CD4-positive, alpha-beta T cell treated with Interleukin-15 for 4 hours (primary cell): ENCODE measurements at regions not wholly inside any gene's neighbourhood (a gene's known extent, or its start where the extent isn't known, plus 50 kb on each side); places are given as distances from the start of the nearest gene placed in this dataset.

Experiments
- DNase-seq: peaks from one replicate; pipeline ENCODE4 v3.0.0-alpha.2; 2020; ENCODE audit warnings: low spot score

DNA sequence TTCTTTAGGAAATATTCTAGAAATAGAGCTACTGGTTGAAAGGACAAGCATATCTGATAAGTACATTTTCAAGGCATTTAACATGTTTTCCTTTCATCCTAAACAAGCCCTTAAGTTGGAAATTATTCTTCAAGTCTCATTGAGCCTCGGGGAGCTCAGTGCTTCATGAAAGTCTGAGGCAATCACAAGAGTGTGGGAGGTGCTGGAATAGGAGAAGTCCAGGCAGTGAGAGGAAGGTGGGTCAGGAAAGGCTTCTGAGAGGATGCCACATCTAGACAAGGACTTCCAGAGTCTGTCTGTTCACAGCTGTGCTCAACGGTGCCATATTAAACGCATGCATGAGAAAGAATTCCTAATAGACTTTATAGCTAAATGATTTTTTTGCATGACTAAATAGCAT is 69.8 kb downstream of the CD83 start:
- no peak for DNase-seq

DNA sequence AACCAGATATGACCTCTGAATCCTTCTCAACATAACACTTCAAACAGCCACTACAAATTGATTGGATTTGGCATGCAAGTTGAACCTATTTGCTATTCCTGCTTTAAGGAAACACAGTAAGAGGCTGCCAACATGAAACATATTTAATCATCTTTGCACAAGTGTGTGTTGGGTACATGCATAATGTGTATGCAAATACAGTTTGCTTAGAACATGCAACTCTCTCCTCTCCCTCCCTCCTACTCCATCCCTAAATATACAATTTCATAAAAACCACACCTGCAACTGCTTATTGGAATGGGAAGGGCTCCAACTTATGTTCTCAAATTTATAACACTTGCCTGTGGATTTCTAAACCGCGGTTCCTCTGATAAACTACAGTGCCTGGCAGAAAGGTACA is 71.5 kb downstream of the CD83 start:
- DNase-seq: no peak

DNA sequence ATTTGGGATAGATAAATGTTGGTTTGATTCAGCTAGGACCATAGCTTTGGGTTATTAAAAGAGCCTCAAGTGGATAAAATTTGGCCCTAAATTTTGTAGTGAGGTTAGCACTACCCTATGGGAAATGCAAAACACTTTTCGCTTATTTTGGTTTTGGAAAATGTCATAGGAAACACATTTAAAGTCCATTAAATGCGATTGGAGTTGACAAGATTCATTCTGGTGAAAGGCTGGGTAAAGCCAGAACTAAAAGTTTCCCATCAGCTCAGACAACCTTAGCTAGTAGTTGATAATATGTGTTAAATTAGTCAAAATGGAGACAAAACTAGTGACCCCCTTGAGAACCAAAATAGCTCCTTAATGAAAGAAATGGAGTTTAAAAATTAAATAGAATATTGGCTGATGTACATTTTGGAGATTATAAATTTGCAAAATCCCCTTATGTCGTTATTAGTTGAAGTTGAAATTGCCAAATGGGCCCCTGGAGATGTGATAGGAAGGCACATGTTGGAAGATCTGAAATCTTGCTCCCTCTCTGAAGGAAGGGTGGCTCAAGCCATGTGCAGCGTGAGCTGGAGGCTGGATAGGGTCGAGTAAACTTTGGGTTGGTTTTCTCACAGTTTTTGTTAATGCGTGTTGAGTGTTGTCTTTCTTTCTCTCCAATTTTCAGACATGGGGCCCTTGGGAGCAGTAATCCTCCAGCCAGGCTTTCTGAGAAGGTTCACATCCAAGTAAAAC is 72.8 kb downstream of the CD83 start:
- no peak for DNase-seq

DNA sequence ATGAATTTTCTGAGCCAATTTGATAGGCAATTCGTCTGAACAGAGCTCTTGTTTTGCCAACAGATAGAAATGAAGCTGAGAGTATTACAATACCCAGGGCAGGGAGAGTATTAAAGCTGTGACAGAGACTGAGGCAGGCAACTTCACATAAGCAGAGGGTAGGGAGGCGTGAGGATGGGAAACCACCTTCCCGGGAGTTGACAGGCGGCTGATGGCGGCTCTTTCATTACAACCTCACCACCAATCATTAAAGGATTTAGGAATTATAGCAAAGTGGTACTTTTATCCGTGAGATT is 73.3 kb downstream of the CD83 start:
- DNase-seq: no peak

DNA sequence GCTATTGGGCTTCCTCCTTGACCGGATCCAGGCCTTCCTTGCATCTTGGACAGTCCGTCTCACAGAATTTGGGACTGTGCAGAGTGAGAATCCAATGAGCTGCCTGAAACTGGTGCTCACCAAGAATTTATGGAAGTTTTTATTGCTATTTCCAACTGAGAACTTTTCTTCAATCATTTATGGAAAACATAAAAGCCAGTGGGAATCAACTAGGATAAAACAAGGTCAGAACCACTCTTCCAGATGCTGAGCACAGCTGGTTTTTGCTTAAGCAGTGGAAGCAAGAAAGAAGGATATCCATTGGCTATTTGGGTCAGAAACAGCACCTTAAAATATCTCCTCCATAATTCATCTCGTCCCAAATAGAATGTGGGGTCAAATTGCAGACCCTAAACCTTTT is 74.2 kb downstream of the CD83 start:
- no peak for DNase-seq

DNA sequence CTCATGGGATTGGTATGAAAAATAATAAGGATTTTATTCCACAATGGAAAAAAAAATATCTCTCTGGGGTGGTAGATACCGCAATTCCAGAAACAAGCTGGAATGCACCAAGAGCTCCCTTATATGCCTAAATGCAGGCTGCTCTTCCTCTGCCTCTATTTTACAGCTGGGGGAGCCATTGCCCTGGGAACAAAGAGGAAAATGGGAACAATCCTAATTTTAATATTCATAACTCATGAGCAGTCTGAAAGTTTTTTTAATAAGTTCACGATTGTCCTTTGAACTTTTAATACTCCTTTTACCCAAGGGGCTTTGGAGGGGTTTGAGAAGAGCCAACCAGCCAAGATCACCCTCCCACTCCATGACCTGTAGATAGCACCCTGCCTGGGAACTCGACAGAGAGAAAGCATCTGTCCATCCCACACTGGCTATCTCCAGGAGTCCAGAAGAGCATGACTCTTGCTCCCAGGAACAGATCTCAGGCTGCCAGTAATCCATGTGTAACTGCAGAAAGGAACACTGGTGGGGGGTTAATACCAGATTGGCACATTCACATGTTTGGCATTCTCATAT is 74.7 kb downstream of the CD83 start:
- no peak for DNase-seq

DNA sequence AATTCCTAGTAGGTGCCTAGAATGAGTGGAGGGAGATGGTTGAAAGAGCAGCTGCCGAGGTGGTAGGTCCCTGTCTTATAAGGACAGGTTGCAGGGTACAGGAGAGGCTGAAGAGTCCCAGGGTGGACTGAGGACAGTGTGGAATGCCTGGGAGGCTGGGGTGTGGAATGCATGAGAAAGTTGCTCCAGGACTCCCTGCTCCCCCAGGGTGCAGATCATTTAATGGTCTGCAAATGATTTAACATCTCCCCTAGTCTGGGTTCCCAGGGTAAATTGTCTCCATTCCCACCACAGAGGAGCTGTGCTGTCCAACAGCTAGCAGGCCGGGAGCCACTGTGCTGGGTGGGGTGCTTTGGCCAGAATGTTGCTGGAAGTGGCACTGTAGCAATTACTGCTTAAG is 76.0 kb downstream of the CD83 start:
- no peak for DNase-seq

DNA sequence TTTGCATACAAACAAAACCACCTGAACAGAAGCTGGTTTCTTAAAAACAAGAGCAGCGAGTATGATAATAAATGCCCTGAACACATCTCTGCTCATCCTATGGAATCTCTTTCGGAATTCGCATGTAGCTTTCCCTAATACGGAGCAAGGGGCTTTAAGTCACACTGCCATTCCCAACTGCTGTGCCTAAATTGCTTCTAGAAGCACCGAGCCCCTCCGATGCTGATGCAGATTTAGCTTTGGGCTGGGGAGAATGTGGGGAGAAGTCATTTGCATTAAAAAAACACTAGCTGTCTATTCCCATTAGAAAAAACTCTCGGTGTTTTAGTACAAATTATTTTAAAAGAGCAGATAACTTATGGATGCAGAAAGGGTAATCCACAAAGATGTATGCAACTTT is 76.9 kb downstream of the CD83 start:
- DNase-seq: no peak

DNA sequence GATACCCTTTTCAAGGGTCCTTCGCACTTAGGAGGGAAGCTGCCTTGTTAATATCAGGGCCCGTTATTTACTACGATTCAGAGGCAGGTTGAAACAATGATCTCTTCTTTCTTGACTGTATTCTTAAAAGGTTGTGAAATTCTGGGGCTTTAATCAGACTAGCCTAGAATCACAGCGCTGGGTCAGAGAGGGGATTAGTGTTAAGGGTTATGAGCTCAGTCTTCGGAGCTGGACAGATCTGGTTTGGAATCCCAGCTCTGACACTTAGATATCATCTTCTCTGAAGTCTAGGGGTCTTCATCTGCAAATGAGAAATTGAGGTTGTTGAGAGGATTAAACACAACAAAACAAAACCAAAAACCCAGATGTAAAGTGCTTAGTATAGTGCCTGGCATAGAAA is 77.4 kb downstream of the CD83 start:
- DNase-seq: no peak

DNA sequence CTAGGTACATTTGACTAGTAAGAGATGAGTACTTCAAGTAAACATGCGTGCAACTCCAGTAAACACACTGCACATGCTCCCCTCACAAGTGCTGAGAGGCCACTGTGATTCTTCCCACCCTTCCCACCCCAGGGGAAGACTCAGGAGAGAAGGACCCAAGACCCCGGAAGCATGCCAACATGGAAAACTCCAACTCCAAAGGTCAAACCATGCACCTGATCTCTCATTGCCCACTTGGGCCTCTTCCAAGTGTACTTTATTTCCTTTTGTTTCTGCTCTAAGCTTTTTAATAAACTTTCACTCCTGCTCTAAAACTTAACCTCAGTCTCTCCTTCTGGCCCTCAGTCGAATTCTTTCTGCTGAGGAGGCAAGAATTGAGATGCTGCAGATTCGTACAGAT is 78.5 kb downstream of the CD83 start:
- DNase-seq: no peak

DNA sequence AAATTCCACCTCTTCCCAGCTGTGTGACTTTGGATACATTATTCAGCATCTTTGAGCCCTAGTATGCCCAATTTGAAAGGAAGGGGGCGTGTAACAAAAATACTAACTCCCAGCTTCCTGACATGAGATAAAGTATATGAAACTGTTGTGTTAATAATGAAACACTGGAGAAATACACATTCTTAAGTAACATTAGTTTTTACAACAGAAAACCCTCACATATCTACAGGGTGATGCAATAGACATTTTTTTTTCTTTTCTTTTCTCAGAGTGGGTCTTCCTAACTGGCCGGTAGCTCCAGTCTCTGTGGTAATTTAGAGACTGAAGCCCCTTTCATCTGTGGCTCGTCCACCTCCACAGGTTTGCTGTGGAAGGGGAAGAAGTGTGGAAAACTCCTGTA is 79.5 kb downstream of the CD83 start:
- DNase-seq: no peak

DNA sequence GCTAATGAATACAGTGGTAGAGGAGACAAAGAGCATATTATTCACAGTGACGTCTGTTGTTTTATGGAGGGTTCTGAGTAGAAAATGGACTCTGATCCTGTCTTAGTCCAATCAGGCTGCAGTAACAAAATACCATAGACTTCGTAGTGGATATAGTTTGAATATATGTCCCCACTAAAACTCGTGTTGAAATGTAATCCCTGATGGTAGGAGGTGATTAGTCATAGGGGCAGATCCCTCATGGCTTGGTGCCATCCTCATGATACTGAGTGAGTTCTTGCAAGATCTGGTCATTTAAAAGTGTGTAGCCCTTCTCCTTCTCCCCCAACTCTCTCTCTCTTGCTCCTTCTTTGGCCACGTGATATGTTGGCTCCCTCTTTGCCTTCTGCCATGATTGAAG is 82.5 kb downstream of the CD83 start:
- DNase-seq: no peak

DNA sequence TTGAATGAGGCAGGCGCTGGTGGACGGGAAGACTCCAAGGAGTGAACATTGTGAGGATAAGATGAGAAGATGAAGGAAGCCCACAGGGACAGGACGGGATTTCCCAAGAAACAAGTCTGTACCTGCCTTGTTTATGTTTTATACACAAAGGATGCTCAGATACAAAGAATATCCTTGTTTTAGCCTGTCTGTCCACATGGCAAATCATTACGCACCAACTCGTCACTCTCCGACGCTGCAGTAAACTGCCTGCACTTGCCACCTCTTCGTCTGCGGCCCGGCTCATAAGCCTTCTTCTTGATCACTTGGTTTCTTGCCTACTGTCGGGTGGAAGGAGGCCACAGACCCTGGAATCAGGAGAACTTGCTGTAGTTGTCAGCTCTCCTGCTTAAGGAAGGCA is 85.4 kb downstream of the CD83 start:
- no peak for DNase-seq

DNA sequence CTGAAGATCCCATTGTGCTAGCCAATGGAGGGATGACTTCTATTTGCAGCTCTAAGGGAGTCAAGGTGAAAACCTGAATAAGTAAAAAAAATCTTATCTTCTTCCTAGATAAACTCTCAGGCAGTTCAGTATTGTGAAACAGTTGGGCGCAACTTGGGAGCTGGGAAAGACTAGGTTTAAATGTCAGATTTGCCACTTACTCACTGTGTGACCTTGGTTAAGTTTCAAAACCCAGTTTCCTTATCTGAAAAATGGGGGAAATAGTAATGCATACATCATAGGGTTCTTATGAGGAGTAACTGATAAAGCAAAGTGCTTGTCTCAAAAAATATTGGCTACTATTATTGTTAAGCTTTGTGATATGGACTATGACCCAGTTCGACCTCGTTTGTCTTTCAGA is 88.8 kb downstream of the CD83 start:
- no peak for DNase-seq

DNA sequence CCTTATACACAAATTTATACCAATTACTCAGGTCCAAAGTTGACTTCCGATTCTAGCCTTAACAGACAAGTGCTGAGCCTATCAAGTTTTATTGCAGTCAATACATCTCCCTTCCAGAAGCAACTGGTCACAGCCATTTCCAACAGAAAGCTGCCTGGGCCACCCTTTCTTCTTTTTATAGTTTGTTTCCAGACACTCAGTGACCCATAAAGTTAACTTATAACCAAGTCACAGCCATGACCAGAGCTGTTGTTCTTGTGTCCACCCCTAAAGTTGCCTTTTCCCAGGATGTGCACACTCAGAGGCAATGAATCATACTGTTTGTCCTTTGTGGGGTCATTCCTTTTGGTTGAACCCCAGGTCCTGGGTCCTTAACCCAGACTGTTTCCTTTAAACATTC is 89.9 kb downstream of the CD83 start:
- no peak for DNase-seq

DNA sequence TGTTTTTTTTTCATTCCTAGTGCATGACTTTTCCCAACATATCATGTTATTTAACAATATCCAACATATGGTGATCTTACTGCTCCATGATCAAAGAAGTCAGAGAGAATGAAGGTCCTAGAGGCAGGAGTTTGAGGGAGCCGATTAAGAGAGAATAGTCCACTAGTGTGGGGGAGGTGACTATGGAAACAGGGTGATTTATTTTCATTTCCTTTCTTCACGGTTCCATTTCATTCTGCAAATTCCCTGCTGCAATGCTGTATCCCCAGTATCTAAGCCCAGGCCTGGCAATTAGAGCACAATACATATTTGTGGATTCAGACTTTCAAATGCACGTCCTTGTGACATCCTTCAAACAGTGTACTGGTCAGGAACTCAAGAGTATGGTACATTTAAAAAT is 91.4 kb downstream of the CD83 start:
- DNase-seq: no peak

DNA sequence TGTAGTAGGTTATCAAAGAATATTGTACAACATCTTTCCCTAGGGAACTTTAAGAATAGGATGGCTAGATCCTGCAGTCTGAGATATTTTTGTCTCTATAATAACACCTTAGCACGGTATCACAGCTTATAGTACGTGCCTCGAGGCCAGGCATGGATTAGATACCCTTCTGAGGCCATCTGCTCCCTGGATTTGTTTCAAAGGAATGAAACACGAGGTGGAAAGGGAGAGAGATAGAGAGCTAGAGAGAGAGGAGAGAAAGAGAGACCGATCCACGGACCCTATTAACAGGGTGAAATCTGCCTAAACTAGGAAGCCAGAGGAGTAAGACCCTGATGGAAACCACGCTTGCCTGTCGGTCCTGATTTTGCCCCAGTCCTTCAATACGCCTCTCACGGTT is 92.5 kb downstream of the CD83 start:
- no peak for DNase-seq

DNA sequence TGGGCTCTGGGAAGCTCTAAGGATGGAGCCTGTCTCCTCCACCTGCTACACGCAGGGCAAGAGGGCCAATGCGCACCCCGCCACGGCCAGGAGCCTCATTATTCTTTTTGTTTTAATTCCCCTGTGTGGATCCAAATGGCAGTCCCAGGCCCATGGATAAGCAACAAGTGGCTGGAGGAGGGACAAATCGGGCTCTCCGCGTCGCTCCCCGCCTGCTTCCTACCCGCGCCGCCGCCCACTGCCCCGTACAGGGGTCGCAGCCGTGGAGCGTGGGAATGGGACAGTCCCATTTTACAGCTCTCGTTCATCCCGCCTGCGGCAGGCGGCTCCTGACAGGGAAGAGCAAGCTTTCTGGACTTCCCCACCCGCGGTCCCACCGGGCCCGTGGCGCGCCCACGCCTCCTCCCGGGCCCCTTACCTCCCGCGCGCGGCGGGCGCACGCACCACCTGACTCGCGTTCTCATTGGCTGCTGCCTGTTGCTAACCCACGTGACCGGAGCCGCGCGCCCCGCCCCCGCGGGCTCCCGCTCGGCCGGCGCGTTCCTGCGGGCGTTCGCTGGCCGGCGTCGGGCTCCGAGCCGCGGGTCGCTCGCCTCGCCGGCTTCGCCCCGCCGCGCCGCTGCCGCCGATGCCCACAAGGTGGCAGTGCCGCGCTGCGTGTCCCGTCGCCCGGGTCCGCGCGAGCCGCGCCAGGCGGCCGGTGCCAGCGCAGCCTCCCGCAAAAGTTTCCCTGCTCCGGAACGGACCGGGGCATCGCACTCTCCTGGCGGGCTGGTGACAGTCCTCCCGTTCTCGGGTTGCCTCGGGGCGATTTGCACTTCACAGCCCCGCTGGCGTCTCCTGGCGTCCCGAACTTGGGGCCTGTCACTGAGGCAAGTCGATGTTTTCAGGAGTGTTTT is 93.3 kb downstream of the CD83 start:
- DNase-seq: peak; percentile 92

DNA sequence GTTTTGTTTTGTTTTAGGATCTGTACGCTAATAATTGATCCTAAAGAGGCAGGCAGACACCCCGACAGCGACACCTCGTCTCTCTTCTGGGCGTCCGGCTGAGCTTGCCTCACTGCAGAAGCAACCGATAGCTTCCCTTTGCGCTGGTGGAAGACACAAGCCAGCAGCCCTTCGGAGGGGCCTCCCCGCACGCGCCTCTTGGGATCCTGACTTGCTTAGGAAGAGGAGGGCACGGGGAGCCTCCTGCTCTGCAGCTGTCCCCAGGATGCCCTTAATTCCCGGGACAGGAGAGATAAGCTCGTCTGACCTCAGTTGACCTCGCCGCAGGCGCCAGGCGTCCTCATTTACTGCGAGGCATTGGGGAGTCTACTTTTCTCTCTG is 94.0 kb downstream of the CD83 start:
- DNase-seq: peak; percentile 4

DNA sequence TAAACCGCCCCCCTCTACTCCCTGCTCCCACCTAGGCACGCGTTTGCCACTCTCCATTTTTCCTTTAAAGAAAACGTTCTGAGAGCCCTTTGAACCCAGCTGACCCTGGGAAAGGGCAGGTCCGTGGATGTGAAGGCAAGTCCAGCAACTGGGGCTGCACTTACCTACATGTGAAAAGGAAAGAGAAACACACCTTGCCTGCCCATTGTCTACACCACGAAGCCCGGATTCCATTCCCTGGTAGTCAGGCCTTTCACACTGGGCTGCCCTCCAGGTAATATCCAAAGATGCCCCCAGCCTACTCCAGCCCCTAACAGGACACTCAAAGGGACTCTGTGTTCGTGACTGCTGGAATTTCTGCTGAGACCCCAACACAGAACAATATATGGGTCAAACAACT is 94.4 kb downstream of the CD83 start:
- no peak for DNase-seq

DNA sequence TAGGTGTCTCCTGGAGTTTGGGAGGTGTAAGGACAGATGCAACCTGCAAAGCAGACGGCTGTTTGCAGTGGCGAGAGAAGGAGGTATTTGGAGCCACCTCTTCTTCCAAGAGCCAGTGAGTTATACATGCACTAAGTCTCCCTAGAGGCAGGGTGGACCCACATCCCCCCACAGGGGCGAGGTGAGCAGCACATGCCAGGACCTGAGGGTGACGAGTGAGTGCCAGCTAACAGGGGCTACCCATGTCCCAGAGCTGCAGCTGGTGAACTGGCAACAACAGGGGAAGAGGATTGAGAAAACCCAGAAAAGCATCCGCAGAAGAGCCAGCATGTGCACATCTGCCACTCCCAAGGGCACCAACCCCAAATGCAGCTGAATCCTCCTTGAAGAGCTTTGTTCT is 95.1 kb downstream of the CD83 start:
- DNase-seq: no peak

DNA sequence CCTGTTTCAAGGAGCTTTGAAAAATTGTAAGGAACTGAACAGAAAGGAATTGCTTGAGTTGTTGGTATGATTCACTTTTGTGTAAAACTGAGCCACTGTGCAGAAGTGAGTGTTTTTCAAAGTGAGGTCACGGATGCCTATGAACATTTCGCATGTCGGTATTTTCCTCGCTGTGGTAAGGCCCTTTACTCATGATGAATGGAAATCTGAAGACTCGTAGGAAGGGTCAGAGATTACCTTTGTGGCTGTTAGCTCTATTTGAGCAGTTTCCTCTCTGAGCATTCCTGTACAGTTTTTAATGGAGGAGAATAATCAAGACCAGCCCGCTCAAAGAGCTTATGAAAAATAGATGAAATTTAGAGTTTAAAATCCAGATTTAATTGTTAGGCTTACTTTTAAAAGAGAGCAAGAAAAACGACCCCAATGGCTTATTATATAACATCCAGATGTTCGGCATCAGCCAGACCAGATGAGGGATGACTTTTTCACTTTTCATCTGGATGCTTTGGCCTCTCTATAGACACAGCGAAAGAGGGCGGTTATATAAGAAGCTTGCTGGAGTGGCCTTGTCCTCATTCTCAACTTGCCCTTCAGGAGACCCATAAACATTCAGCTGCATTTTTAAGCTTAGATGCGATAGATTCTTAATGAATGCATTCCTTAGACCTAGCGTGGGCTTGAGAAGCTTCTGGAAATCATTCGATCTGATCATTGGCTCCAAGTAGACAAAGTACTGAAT is 99.5 kb downstream of the CD83 start:
- DNase-seq: no peak
